ENCODE measurements at regions not wholly inside any gene's neighbourhood (a gene's known extent, or its start where the extent isn't known, plus 50 kb on each side); places are given as distances from the start of the nearest gene placed in this dataset.

- DNase-seq: no peak
Observed at GRCh38 chr18:38966841-38967240, 1401.2 kb upstream of the CELF4 start.

GRCh38 chr18:38963943-38964660 is 1398.5 kb upstream of the CELF4 start:
- no peak for DNase-seq

- DNase-seq: no peak
Observed at GRCh38 chr18:38961880-38962279, 1396.3 kb upstream of the CELF4 start.

GRCh38 chr18:38957736-38958135 is 1392.1 kb upstream of the CELF4 start:
- DNase-seq: no peak

GRCh38 chr18:38956068-38956467 is 1390.5 kb upstream of the CELF4 start:
- DNase-seq: no peak

- DNase-seq: no peak
Observed at GRCh38 chr18:38951633-38952032, 1386.0 kb upstream of the CELF4 start.

GRCh38 chr18:38948436-38948835 is 1382.8 kb upstream of the CELF4 start:
- DNase-seq: no peak

- no peak for DNase-seq
Observed at GRCh38 chr18:38944446-38945024, 1378.9 kb upstream of the CELF4 start.

GRCh38 chr18:38941711-38942561 is 1376.3 kb upstream of the CELF4 start:
- no peak for DNase-seq

GRCh38 chr18:38940863-38941531 is 1375.4 kb upstream of the CELF4 start:
- no peak for DNase-seq

GRCh38 chr18:38940475-38940862 is 1374.9 kb upstream of the CELF4 start:
- no peak for DNase-seq

- DNase-seq: no peak
Observed at GRCh38 chr18:38933910-38934510, 1368.4 kb upstream of the CELF4 start.

GRCh38 chr18:38933322-38933721 is 1367.7 kb upstream of the CELF4 start:
- no peak for DNase-seq

GRCh38 chr18:38932752-38933151 is 1367.2 kb upstream of the CELF4 start:
- no peak for DNase-seq

GRCh38 chr18:38931754-38932050 is 1366.1 kb upstream of the CELF4 start:
- no peak for DNase-seq

GRCh38 chr18:38930881-38931753 is 1365.5 kb upstream of the CELF4 start:
- no peak for DNase-seq

GRCh38 chr18:38923540-38923939 is 1357.9 kb upstream of the CELF4 start:
- DNase-seq: no peak

GRCh38 chr18:38923126-38923525 is 1357.5 kb upstream of the CELF4 start:
- no peak for DNase-seq

- DNase-seq: no peak
Observed at GRCh38 chr18:38909972-38910371, 1344.4 kb upstream of the CELF4 start.

GRCh38 chr18:38902796-38903195 is 1337.2 kb upstream of the CELF4 start:
- no peak for DNase-seq

GRCh38 chr18:38900445-38900844 is 1334.8 kb upstream of the CELF4 start:
- no peak for DNase-seq

GRCh38 chr18:38900031-38900430 is 1334.4 kb upstream of the CELF4 start:
- no peak for DNase-seq

Measured in hippocampal formation (tissue), 2 donors.